Mammary epithelial cell (primary cell): ENCODE measurements at regions not wholly inside any gene's neighbourhood (a gene's known extent, or its start where the extent isn't known, plus 50 kb on each side); places are given as distances from the start of the nearest gene placed in this dataset.

Experiments
- EZH2 ChIP-seq: IDR thresholded peaks from 2 replicates; pipeline ENCODE4 v1.6.1; 2012; ENCODE audit warnings: low read length, inconsistent platforms, borderline replicate concordance
- TF ChIP-seq, protein P1 (sequence below), 2 donors: IDR thresholded peaks in 1 of 2; conservative IDR thresholded peaks in 1 of 2; 2 replicates each; pipeline ENCODE4 v1.5.1; 2011 to 2012; ENCODE audit warnings: inconsistent platforms in 2 of 2, low read length in 2 of 2, mild to moderate bottlenecking in 2 of 2, control low read depth in 1 of 2, low read depth in 1 of 2; ENCODE audit not compliant: insufficient read depth in 1 of 2; ENCODE audit errors: extremely low read depth in 1 of 2

GRCh38 chr6:81891874-81892273 is 139.4 kb upstream of the TENT5A start:
- TF ChIP-seq, protein P1, sequence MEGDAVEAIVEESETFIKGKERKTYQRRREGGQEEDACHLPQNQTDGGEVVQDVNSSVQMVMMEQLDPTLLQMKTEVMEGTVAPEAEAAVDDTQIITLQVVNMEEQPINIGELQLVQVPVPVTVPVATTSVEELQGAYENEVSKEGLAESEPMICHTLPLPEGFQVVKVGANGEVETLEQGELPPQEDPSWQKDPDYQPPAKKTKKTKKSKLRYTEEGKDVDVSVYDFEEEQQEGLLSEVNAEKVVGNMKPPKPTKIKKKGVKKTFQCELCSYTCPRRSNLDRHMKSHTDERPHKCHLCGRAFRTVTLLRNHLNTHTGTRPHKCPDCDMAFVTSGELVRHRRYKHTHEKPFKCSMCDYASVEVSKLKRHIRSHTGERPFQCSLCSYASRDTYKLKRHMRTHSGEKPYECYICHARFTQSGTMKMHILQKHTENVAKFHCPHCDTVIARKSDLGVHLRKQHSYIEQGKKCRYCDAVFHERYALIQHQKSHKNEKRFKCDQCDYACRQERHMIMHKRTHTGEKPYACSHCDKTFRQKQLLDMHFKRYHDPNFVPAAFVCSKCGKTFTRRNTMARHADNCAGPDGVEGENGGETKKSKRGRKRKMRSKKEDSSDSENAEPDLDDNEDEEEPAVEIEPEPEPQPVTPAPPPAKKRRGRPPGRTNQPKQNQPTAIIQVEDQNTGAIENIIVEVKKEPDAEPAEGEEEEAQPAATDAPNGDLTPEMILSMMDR (conservative IDR thresholded peaks at IDR 0.05 in 1 of 2, IDR thresholded peaks at IDR 0.05 in 1 of 2; ENCODE audit: extremely low read depth in 1 of 2, insufficient read depth in 1 of 2, low read depth in 1 of 2, low read length in 2 of 2), result no peak
- TF ChIP-seq EZH2, result no peak
